Panc1 (cell line): ENCODE measurements at regions not wholly inside any gene's neighbourhood (a gene's known extent, or its start where the extent isn't known, plus 50 kb on each side); places are given as distances from the start of the nearest gene placed in this dataset.

ENCODE experiments used
- ATAC-seq: fragments of 200-7000 bp; cut with Tn5 transposase; 2 replicates; pipeline ENCODE4 v1.9.1; 2020; ENCODE audit warnings: mild to moderate bottlenecking, moderate library complexity
- BruUV-seq: library from RNA; stranded (reverse); fragments of 400-500 nt; replicated peaks from 2 replicates; lab custom pipeline; 2021; lab: Mats Ljungman, UMichigan
- CTCF ChIA-PET: fragments of 300-600 bp; sonication (Branson Sonifier 250); formaldehyde crosslinking; loops from one replicate; lab custom pipeline; 2022; ENCODE audit warnings: antibody characterized with exemption; lab: Charles Lee
- POLR2A ChIA-PET: fragments of 300-600 bp; sonication (Branson Sonifier 250); formaldehyde crosslinking; loops from one replicate; lab custom pipeline; 2022; ENCODE audit warnings: antibody characterized with exemption; lab: Charles Lee
- DNase-seq: peaks from one replicate; pipeline ENCODE4 v3.0.0-alpha.2; 2010; ENCODE audit warnings: low read depth, low spot score
- H3K27ac ChIP-seq: 2 replicates; pipeline ENCODE4 v1.5.1; 2011; ENCODE audit warnings: mild to moderate bottlenecking, low read length, inconsistent platforms
- H3K27me3 ChIP-seq: fragments of 200-500 bp; sonication (Bioruptor generic); 2 replicates; pipeline ENCODE4 v1.6.0; 2014; ENCODE audit warnings: low read length, inconsistent platforms; ENCODE audit not compliant: control insufficient read depth, insufficient read depth
- H3K36me3 ChIP-seq: fragments of 200-500 bp; sonication (Bioruptor generic); 2 replicates; pipeline ENCODE4 v1.5.1; 2014; ENCODE audit warnings: inconsistent platforms, mild to moderate bottlenecking, low read length, moderate library complexity; ENCODE audit not compliant: control insufficient read depth, insufficient read depth
- H3K4me1 ChIP-seq: 2 replicates; pipeline ENCODE4 v1.5.1; 2011; ENCODE audit warnings: inconsistent platforms, mild to moderate bottlenecking, low read length, moderate library complexity; ENCODE audit not compliant: control insufficient read depth, insufficient read depth
- H3K4me3 ChIP-seq, 2 experiments: 2 replicates each; pipeline ENCODE4 v1.5.1; 2011 to 2012; ENCODE audit warnings: low read depth in 2 of 2, low read length in 2 of 2, mild to moderate bottlenecking in 2 of 2, inconsistent platforms in 1 of 2, moderate library complexity in 1 of 2
- H3K9me3 ChIP-seq: fragments of 200-500 bp; sonication (Bioruptor generic); 2 replicates; pipeline ENCODE4 v1.5.1; 2014; ENCODE audit warnings: low read depth, mild to moderate bottlenecking, inconsistent platforms, low read length, moderate library complexity; ENCODE audit not compliant: control insufficient read depth, insufficient read depth
- CTCF ChIP-seq: fragments of 450-650 bp; IDR thresholded peaks from 2 replicates; pipeline ENCODE4 v1.5.1; 2017; ENCODE audit warnings: mild to moderate bottlenecking
- POLR2AphosphoS5 ChIP-seq: IDR thresholded peaks from 2 replicates; pipeline ENCODE4 v1.6.1; 2012; ENCODE audit warnings: mild to moderate bottlenecking, low read depth, low read length, moderate library complexity
- REST ChIP-seq, 2 experiments: IDR thresholded peaks; 2 replicates each; pipeline ENCODE4 v1.6.1; 2011 to 2012; ENCODE audit warnings: low read depth in 2 of 2, control low read depth in 1 of 2, low read length in 1 of 2, mild to moderate bottlenecking in 1 of 2, moderate library complexity in 1 of 2; ENCODE audit not compliant: insufficient read depth in 1 of 2
- SIN3A ChIP-seq: IDR thresholded peaks from 2 replicates; pipeline ENCODE4 v1.6.1; 2012; ENCODE audit warnings: low read depth, mild to moderate bottlenecking, low read length, moderate library complexity, borderline replicate concordance; ENCODE audit not compliant: insufficient read depth
- TCF7L2 ChIP-seq: IDR thresholded peaks from 2 replicates; pipeline ENCODE4 v1.6.1; 2011; ENCODE audit warnings: mild to moderate bottlenecking, low read depth, low read length, inconsistent platforms
- in situ Hi-C: cut with HindIII; loops from 2 replicates; pipeline ENCODE4 v1.10.0; 2016; ENCODE audit warnings: low sequenced_read_pairs, low pct_unique_long_range_greater_than_20kb
- intact Hi-C: fragments of 100-400 bp; cut with micrococcal nuclease; formaldehyde crosslinking; loops from one replicate; pipeline ENCODE4 v1.10.0; 2022; ENCODE audit not compliant: unreplicated experiment

GRCh38 chrX:7214251-7214650, 66.3 kb upstream of the PUDP start:
- TF ChIP-seq CTCF = no peak
- TF ChIP-seq TCF7L2 = no peak
- TF ChIP-seq POLR2AphosphoS5 = no peak
- no peak for TF ChIP-seq SIN3A
- TF ChIP-seq REST (IDR thresholded peaks at IDR 0.05; ENCODE audit: insufficient read depth in 1 of 2, low read depth in 2 of 2, low read length in 1 of 2) = no peak
- Histone ChIP-seq H3K36me3 (no peaks in the 10 kb centered on the region), H3K27ac (no peak overlapping the region), H3K27me3 (no peaks in the 10 kb centered on the region), H3K9me3 (no peaks in the 10 kb centered on the region), H3K4me3 (no peak overlapping the region), H3K4me1 (no peaks in the 10 kb centered on the region)
- BruUV-seq = no TSS peak
- ATAC-seq = no peak
- CTCF ChIA-PET = no interaction called here
- in situ Hi-C loops = no loop called here
- POLR2A ChIA-PET = no interaction called here
- no peak for DNase-seq
- intact Hi-C loops = no loop called here

- no TSS peak for BruUV-seq
- DNase-seq = no peak
- TF ChIP-seq POLR2AphosphoS5 (no peak), TCF7L2 (no peak), REST (IDR thresholded peaks at IDR 0.05; ENCODE audit: insufficient read depth in 1 of 2, low read depth in 2 of 2, low read length in 1 of 2) (no peak), SIN3A (no peak), CTCF (no peak)
- no peak for ATAC-seq
- H3K4me3 ChIP-seq = no peak overlapping the region
- no peaks in the 10 kb centered on the region for H3K36me3 ChIP-seq
- H3K4me1 ChIP-seq = no peaks in the 10 kb centered on the region
- ChIA-PET POLR2A (no interaction called here), CTCF (no interaction called here)
- intact Hi-C loops = no loop called here
- no peak overlapping the region for H3K27ac ChIP-seq
- no peaks in the 10 kb centered on the region for H3K9me3 ChIP-seq
- in situ Hi-C loops = no loop called here
- H3K27me3 ChIP-seq = no peaks in the 10 kb centered on the region
Measured at GRCh38 chrX:7205037-7205577, 57.2 kb upstream of the PUDP start.
